ENCODE measurements at regions not wholly inside any gene's neighbourhood (a gene's known extent, or its start where the extent isn't known, plus 50 kb on each side); places are given as distances from the start of the nearest gene placed in this dataset.

DNA sequence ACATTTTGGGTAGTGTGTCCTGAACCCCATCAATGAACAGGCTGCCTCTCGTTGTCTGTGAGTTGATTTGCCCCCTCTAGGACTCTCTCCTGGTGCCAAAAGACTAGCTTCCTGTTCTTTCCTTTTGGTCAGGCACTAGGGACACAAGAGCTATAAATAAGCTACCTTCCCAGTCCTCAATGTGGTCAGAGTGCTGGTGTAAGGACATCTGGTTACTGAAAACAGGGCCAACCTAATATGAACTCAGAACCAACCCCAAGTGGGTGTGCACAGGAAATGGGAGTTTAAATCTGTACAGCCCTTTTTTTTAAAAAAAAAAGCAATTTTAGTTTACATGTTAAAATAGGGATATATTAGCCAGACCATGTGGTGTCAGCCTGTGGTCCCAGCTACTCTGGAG, 129.2 kb downstream of the ZIC5 start:
- TF ChIP-seq, protein P1, sequence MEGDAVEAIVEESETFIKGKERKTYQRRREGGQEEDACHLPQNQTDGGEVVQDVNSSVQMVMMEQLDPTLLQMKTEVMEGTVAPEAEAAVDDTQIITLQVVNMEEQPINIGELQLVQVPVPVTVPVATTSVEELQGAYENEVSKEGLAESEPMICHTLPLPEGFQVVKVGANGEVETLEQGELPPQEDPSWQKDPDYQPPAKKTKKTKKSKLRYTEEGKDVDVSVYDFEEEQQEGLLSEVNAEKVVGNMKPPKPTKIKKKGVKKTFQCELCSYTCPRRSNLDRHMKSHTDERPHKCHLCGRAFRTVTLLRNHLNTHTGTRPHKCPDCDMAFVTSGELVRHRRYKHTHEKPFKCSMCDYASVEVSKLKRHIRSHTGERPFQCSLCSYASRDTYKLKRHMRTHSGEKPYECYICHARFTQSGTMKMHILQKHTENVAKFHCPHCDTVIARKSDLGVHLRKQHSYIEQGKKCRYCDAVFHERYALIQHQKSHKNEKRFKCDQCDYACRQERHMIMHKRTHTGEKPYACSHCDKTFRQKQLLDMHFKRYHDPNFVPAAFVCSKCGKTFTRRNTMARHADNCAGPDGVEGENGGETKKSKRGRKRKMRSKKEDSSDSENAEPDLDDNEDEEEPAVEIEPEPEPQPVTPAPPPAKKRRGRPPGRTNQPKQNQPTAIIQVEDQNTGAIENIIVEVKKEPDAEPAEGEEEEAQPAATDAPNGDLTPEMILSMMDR (IDR thresholded peaks at IDR 0.05; ENCODE audit: poor library complexity), result no peak
- no peak for TF ChIP-seq EZH2phosphoT487 (IDR thresholded peaks at IDR 0.05; ENCODE audit: low read depth, severe bottlenecking, unreplicated experiment)

Measured in hepatocyte (in vitro differentiated cells).